ENCODE measurements at regions not wholly inside any gene's neighbourhood (a gene's known extent, or its start where the extent isn't known, plus 50 kb on each side); places are given as distances from the start of the nearest gene placed in this dataset.

DNA sequence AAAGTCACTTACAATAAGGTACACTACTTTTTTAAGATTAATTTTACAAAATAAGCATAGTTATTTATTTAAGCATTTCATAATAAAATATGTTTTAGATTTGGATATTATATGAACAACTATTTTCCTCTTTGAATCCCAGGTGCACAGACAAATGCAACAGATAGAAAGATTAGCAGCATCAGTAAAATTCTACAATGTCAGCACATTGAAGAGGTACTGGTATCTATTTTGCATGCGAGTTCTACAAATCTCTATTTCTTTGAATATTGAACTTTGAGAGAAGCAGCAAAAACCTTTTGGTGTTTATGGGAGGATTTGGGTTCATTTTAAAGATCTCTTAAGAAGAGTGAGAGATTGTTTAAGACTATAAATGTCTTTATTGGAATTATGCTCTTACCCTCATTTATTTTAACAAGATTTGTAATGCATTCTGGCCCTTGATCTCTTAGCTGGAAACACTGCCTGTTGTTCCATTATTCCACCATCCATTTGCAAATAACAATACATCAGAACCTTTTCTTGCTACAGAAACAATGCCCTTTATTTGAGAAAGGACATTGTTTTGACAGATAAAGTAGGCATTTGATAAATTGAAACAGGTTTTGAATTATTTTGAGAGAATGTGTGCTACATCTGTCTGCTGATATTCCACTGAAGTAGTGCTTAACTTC lies 558.8 kb upstream of the KLHL1 start:
- CTCF ChIA-PET = interaction anchor here (0.7 kb wide), 1 partner anchor 9 kb away, joined by 4 read pairs; no protein-coding TSS in a partner anchor

DNA sequence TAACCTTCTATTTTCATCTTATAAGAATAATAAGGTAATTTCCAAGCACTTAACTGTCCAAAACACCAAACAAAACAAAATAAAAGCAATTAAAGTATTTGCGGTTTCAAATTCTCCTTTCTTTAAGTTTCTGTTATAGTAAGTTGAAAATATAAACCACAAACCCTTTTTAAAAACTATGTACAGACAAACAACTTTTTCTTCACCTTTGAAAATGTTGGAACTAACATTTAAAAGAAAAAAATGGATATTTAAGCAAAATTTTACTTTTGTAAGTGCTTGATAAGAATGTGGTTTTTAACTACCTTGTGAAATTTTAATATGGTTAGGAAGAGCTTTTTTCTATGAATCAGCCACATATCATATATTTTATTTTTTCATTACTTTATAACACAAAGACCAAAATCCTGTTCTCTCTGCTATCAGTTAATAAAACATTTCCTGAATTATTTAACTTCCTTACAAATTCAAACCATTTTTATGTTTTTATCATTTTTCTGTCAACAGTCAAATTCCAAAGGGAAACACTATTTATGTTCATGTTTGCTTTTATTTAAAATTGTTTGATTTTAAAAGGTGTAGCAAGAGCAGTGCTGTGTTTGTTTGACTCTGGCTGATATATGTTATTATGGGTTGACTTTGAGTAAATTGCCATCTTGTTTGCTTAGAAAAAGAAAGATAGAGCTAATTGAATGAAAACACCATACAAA lies 554.1 kb upstream of the KLHL1 start:
- Histone ChIP-seq H3K36me3 (ENCODE audit: control insufficient read depth in 2 of 2, insufficient read depth in 1 of 2, low read length in 2 of 2) (no peaks in the 10 kb centered on the region), H3K9me3 (ENCODE audit: control insufficient read depth, insufficient read depth, low read depth, low read length) (no peaks in the 10 kb centered on the region), H3K4me1 (ENCODE audit: control insufficient read depth, insufficient read depth, low read length) (no peaks in the 10 kb centered on the region), H3K4me3 (ENCODE audit: low read depth, low read length) (no peak overlapping the region), H3K27ac (ENCODE audit: extremely low read depth, low read depth, low read length) (no peak overlapping the region)
- CTCF ChIA-PET = interaction anchor here (1.2 kb wide), 1 partner anchor 40 kb away, joined by 5 read pairs; no protein-coding TSS in a partner anchor
- POLR2A ChIA-PET = no interaction called here
- TF ChIP-seq ZNF610 (tag by site-specific recombination; IDR thresholded peaks at IDR 0.05; ENCODE audit: borderline replicate concordance) = no peak
- no peak for TF ChIP-seq ZNF26 (tag by site-specific recombination; IDR thresholded peaks at IDR 0.05)

More for the DNA sequence above, 558.8 kb upstream of the KLHL1 start:
- Histone ChIP-seq H3K27ac (ENCODE audit: extremely low read depth, low read depth, low read length) (no peak overlapping the region), H3K36me3 (ENCODE audit: control insufficient read depth in 2 of 2, insufficient read depth in 1 of 2, low read length in 2 of 2) (no peaks in the 10 kb centered on the region), H3K9me3 (ENCODE audit: control insufficient read depth, insufficient read depth, low read depth, low read length) (no peaks in the 10 kb centered on the region), H3K4me1 (ENCODE audit: control insufficient read depth, insufficient read depth, low read length) (no peaks in the 10 kb centered on the region), H3K4me3 (ENCODE audit: low read depth, low read length) (no peak overlapping the region)
- POLR2A ChIA-PET = no interaction called here
- TF ChIP-seq, protein P1, sequence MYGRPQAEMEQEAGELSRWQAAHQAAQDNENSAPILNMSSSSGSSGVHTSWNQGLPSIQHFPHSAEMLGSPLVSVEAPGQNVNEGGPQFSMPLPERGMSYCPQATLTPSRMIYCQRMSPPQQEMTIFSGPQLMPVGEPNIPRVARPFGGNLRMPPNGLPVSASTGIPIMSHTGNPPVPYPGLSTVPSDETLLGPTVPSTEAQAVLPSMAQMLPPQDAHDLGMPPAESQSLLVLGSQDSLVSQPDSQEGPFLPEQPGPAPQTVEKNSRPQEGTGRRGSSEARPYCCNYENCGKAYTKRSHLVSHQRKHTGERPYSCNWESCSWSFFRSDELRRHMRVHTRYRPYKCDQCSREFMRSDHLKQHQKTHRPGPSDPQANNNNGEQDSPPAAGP (tag by site-specific recombination; IDR thresholded peaks at IDR 0.05) = no peak

DNA sequence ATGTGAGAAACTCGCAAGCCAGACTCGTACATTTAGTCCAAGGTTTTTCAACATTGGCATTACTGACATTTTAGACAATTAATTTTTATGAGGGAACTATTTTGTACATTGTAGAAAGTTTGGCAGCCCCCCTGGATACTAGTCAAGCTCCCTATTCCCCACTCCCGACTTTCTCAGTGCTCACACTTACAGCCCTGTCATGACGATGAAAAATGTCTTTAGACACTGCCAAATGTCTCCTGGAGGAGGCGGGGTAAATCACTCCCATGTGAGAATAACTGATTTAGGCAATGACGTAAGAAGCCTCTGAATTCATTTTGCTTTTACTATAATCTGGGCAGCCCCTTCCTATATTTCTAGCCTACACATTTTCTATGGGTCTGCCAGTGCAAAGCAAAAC lies 535.8 kb upstream of the KLHL1 start:
- ChIA-PET CTCF (interaction anchor here (1.0 kb wide), 1 partner anchor 321 kb away, joined by 3 read pairs; no protein-coding TSS in a partner anchor), POLR2A (no interaction called here)
- H3K9me3 ChIP-seq (ENCODE audit: control insufficient read depth, insufficient read depth, low read depth, low read length) = no peaks in the 10 kb centered on the region
- TF ChIP-seq ZNF341 (tag by site-specific recombination; IDR thresholded peaks at IDR 0.05; ENCODE audit: low read depth) = no peak
- TF ChIP-seq, protein P2, sequence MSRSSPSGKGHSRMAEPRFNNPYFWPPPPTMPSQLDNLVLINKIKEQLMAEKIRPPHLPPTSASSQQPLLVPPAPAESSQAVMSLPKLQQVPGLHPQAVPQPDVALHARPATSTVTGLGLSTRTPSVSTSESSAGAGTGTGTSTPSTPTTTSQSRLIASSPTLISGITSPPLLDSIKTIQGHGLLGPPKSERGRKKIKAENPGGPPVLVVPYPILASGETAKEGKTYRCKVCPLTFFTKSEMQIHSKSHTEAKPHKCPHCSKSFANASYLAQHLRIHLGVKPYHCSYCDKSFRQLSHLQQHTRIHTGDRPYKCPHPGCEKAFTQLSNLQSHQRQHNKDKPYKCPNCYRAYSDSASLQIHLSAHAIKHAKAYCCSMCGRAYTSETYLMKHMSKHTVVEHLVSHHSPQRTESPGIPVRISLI (tag by site-specific recombination; IDR thresholded peaks at IDR 0.05) = no peak
- TF ChIP-seq ZNF645 (tag by site-specific recombination; IDR thresholded peaks at IDR 0.05) = no peak
- TF ChIP-seq PRDM6 (tag by site-specific recombination; IDR thresholded peaks at IDR 0.05) = no peak
- no peak for TF ChIP-seq WT1 (tag by site-specific recombination; IDR thresholded peaks at IDR 0.05)
- TF ChIP-seq, protein P3, sequence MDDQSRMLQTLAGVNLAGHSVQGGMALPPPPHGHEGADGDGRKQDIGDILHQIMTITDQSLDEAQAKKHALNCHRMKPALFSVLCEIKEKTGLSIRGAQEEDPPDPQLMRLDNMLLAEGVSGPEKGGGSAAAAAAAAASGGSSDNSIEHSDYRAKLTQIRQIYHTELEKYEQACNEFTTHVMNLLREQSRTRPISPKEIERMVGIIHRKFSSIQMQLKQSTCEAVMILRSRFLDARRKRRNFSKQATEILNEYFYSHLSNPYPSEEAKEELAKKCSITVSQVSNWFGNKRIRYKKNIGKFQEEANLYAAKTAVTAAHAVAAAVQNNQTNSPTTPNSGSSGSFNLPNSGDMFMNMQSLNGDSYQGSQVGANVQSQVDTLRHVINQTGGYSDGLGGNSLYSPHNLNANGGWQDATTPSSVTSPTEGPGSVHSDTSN (CRISPR knock-in tag; IDR thresholded peaks at IDR 0.05) = no peak
- TF ChIP-seq ZFP3 (tag by site-specific recombination; IDR thresholded peaks at IDR 0.05; ENCODE audit: low read depth) = no peak
- no peak for TF ChIP-seq ZNF23 (tag by site-specific recombination; IDR thresholded peaks at IDR 0.05; ENCODE audit: borderline replicate concordance)
- TF ChIP-seq ZNF398 (tag by site-specific recombination; IDR thresholded peaks at IDR 0.05) = no peak
- no peak for TF ChIP-seq ZNF214 (tag by site-specific recombination; IDR thresholded peaks at IDR 0.05; ENCODE audit: borderline replicate concordance)
- TF ChIP-seq ZNF292 (tag by site-specific recombination; IDR thresholded peaks at IDR 0.05; ENCODE audit: borderline replicate concordance, low read depth) = no peak
- TF ChIP-seq SP3 (tag by site-specific recombination; IDR thresholded peaks at IDR 0.05) = no peak
- no peak for TF ChIP-seq ZNF132 (tag by site-specific recombination; IDR thresholded peaks at IDR 0.05; ENCODE audit: borderline replicate concordance)
- TF ChIP-seq KLF10 (tag by site-specific recombination; IDR thresholded peaks at IDR 0.05) = no peak
- no peak for TF ChIP-seq ZNF529 (tag by site-specific recombination; IDR thresholded peaks at IDR 0.05; ENCODE audit: insufficient replicate concordance)
- H3K27ac ChIP-seq (ENCODE audit: extremely low read depth, low read depth, low read length) = no peak overlapping the region
- no peaks in the 10 kb centered on the region for H3K36me3 ChIP-seq (ENCODE audit: control insufficient read depth in 2 of 2, insufficient read depth in 1 of 2, low read length in 2 of 2)
- no peak overlapping the region for H3K4me3 ChIP-seq (ENCODE audit: low read depth, low read length)
- H3K4me1 ChIP-seq (ENCODE audit: control insufficient read depth, insufficient read depth, low read length) = no peaks in the 10 kb centered on the region

Data from HEK293 (cell line).